Stimulated activated CD4-positive, alpha-beta T cell treated with anti-CD3 and anti-CD28 coated beads, Interleukin-1b, Interleukin-23, amount 100 ng/mL, for 4 hours (primary cell): ENCODE measurements at regions not wholly inside any gene's neighbourhood (a gene's known extent, or its start where the extent isn't known, plus 50 kb on each side); places are given as distances from the start of the nearest gene placed in this dataset.

Experiments used
- DNase-seq, 2 donors: peaks; one replicate each; pipeline ENCODE4 v3.0.0-alpha.2; 2020; ENCODE audit warnings: low read depth in 2 of 2

- DNase-seq: no peak
Measured at GRCh38 chr6:163841733-163842132, 427.2 kb downstream of the QKI start.

GRCh38 chr6:163841326-163841725 is 426.8 kb downstream of the QKI start:
- no peak for DNase-seq

DNA sequence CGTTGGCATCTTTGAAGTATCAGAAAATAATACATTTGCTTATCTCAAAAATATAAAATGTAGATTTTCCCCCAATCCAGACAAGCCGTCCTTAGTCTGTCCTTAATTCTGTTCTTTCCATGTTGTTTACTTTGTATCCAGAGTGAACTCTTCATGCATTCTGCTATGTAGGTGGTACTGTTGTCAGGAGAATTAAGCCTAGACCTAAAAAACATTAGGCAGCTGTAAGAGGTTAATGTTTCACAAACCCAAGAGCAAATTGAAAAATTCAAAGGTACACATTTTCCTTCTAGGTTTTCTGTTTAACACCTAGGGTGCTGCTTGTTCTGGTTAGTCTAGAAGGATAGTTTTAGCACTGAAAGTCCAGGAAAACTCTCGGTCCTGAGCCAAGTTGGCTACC is 426.4 kb downstream of the QKI start:
- DNase-seq: no peak

DNA sequence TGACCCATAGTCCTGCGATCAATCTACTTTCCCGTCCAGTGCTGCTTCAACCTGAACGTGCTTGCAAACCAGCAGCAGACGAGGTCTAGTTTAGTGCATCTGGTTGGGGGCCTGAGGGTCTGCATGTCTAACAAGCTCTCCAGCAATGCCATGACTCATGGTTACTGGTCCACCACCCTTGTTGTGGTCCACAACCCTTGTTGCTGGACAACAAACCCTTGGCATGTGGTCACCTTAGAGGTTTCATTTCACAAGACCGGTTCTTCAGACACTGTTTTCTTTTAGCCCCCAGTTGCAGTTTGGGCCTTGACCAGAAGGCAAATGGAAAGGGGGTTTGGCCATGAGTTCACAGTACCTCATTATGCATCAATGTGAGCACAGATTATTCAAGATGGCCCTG is 424.8 kb downstream of the QKI start:
- DNase-seq: no peak

- DNase-seq: no peak
Measured at GRCh38 chr6:163837691-163838431, 423.3 kb downstream of the QKI start.

GRCh38 chr6:163836876-163837690 is 422.6 kb downstream of the QKI start:
- no peak for DNase-seq

DNA sequence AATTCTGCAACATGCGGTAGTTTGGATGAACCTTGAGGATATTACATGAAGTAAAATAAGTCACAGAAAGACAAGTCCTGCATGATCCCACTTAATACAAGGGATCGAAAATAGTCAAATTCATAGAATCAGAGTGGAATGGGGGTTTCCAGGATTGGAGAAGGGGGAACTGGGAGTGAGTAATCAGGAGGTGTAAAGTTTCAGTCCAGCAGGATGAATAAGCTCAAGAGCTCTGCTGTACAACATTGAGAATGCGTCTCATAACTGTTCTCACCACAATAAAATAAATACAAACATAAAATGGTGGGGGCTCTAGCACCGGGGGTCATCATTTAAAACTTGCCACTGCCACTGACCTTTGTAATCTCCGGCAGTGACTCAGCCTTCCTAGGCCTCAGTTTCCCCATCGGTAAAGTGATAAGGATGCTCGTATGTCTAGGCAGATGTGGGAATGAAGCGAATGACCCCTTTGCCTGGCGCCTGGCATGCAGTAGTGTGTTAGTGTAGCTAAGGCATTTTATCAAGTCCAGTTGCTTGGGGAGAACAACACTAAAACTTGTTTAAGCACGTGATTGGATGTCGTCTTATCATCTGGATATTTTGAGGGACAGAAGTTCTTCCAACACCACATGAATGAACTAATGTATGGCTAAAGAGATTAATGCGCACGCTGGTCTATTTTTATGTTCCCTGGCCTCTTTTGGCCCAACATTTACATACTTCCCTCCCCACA is 421.1 kb downstream of the QKI start:
- DNase-seq: no peak

- no peak for DNase-seq
Measured at GRCh38 chr6:163834226-163834970, 419.9 kb downstream of the QKI start.

DNA sequence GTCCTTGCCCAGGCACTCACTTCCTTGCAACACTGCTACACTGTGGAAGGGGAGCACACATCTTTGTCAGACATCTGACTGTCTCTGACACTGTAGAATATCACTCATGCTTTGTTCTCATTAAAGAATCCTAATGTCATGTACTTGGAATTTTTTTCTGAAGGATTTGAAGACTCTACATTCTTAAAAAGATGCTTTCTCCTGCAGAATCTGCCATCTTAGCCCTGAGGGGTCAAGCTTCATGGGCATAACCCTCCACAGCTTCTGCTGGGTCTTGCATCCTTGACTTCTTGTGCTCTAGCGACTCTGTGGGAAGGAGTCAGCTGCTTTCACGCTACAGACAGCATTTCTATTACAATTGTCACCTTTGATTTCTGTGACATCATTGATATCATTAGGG is 417.2 kb downstream of the QKI start:
- DNase-seq: no peak

- DNase-seq: no peak
Measured at GRCh38 chr6:163830641-163831040, 416.1 kb downstream of the QKI start.

DNA sequence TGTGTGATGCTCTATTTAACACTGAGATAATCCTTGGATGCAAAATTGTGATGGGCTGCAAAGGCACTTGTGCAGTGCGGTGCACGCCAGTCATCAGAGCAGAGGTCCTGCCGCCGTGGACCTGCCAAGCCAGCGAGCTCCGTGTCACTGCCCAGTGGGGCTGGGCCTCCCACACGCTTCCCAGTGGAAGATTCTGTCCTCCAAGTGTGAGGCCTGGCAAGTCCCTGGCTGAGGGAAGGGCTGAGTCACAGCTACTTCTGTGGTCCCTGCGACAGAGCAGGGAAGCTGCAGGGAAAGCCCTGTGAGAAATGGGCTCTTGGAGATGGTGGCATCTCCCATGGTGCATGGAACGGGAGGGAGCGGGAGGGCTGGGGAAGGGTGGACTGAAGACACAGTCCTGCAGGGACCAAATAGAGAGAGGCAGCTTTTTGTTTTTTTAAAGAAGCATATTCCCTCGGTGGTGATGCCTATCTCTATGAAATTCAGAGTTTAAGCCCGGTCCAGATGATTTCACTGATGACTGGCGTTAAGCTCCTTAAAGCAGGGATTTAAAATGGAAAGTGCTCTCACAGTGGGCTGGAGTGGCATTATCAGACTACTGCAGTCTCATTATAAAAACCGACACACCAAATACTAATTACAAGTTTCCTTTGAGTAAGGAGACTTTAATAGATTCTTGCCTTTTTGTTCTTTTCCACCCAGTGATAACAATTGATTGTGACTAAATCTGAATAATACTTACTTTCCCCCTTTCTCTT is 413.7 kb downstream of the QKI start:
- no peak for DNase-seq

DNA sequence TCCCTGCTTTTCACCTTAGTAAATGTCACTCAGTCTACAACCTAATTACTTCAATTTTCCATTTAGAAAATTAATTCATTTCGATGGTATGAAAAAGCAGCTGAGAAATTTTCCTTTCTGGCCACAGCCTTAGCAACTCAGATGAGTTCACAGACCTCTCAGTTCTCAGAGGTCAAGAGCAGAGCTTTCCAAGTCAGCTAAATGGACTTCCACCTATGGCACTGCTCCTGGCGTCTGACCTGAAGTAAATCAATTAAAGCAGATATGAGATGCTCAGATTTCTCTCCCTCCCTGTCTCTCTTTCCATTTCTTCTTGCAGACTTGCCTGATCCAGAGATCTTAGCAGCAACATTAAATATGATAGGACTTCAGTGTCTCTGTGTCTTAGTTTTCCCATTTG is 412.6 kb downstream of the QKI start:
- DNase-seq: no peak

DNA sequence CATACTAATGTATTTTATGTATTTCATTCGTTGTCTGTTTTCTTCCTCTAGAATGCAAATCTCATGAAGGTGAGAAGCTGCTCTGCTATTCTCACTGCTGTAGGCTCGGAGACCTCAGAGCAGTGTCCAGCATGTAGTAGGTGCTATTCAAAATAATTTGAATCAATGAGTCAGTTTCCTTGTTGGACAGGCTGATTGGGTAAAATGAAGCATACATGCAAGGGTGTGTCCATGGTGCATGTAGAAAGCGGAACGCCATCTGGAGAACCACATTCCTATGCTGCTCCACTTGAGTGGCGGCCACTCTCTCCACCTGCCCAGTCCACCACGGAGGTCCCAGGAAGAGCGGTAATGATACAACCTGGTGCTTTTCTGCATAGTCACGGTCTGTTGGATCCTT is 412.1 kb downstream of the QKI start:
- no peak for DNase-seq

DNA sequence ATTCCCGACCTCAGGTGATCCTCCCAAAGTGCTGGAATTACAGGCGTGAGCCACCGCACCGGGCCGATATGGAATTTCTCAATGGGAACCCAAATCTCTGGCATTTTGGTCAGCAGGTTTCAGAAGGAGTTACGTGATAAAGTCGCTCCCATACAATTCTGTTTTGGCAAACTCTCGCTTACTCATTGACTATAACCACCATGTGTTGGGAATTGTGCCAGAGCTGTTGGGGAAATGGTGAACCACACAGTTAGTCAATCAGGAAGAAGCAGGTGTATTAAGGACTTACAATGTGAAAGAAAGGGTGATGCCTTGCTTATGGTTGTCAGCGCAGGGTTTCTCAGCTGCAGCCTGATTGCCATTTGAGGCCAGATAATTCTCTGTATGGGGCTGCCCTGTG is 410.5 kb downstream of the QKI start:
- DNase-seq: no peak

- no peak for DNase-seq
Measured at GRCh38 chr6:163823577-163823976, 409.1 kb downstream of the QKI start.

DNA sequence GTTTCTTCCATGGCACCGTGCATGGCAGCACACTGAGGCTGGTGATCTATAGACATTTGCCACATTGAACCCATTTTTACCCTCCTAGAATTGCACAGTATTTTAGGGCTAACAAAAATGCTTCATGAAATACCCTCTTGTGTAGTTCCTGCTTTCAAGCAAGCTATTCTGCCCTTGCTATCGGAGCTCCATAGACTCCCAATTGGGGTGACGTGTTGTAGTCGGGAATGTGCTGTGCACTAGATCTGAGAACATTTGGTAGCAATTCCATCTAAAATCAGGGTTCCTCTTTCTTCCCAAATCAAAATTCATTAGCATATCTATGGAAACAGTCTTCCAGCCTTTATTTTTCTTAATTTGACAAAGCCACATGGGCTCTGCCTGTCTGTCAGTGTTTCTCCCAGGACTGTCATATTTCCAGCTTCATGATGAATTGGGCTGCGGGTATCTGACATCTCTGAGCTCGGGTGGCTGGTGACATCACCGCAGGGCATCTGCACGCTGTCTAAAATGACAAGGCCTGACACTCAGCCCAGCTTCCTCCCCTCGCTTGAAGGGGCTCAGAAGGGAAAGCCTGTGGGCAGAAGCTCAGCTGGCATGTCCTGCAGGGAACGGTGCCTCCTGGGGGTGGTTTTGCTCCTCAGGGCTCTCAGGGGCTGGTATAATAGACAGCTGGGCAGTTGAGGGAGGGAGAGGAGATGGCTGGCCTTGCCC is 406.4 kb downstream of the QKI start:
- no peak for DNase-seq

DNA sequence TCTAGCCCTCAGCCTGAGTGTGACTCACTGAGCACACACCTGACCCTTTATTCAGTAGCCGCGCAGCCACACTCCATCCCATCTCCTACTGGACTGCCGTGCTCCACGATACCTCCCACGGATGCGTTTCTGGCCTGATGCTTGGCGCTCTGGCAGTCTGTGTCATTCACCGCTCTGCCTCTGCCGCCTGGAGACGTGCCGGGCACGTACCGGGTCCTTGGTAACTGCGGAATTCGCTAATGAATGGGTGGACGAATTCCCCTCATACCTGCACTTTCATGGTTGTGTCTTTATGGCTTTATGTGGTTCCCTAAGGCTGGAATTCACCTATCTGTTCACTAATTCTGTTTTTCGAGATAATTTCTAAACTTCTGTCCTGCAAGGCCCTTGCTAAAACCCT is 405.7 kb downstream of the QKI start:
- DNase-seq: no peak

GRCh38 chr6:163818719-163819118 is 404.2 kb downstream of the QKI start:
- no peak for DNase-seq

DNA sequence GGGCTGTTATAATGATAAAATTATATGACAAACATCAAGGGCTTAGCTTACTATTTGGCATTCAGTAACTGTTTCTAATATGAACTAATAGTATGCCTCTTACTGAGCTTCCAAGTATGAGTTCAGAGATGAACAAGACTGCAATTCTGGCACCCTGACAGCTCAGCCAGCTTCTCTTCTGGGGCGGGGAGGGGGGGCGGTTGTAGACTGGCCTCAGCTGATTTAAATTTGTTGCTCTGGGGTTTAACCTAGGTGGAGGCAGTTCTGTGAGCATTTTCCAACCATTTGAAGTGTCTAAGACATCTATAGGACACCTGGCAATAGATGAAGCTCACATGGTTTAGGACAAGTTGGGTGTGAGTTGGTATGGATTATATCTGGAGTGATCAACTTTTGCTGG is 401.9 kb downstream of the QKI start:
- no peak for DNase-seq

DNA sequence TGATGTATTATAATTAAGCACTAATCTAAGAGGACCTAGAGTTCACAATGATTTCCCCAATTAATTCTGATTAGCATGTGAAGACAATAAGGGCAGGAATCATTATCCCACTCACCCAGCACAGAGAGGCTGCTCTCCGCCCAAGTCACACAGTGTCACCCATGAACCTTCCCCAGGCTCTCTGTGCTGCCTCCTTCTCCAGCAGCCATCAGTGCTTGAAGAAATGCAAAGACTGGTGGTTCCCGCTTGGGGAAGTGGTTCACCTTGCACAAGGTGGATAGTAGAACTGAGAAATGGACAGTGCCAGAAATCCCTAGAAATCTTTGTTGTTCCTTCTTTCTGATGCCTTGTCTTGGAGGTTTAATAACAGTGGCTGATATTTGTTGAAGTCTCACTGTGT is 401.3 kb downstream of the QKI start:
- DNase-seq: no peak
